Esophagus muscularis mucosa (tissue), 4 donors: ENCODE measurements at regions not wholly inside any gene's neighbourhood (a gene's known extent, or its start where the extent isn't known, plus 50 kb on each side); places are given as distances from the start of the nearest gene placed in this dataset.

Experiments
- EP300 ChIP-seq: sonication (generic); formaldehyde crosslinking; IDR thresholded peaks from one replicate; pipeline ENCODE4 v1.6.1; 2017; ENCODE audit warnings: antibody characterized with exemption
- POLR2A ChIP-seq: fragments of 450-650 bp; IDR thresholded peaks from one replicate; pipeline ENCODE4 v1.6.1; 2017; ENCODE audit warnings: antibody characterized with exemption, moderate library complexity, mild to moderate bottlenecking, low read depth
- POLR2AphosphoS5 ChIP-seq, 2 donors: sonication (generic); formaldehyde crosslinking; IDR thresholded peaks; one replicate each; pipeline ENCODE4 v1.6.1; 2017; ENCODE audit warnings: antibody characterized with exemption in 2 of 2
- TF ChIP-seq, protein P1 (sequence below), 3 experiments: fragments of 200-600 bp in 2 of 3; fragments of 450-650 bp in 1 of 3; sonication (generic) in 2 of 3; IDR thresholded peaks; one replicate each; pipeline ENCODE4 v1.5.1; 2017 to 2019; ENCODE audit warnings: antibody characterized with exemption in 3 of 3, mild to moderate bottlenecking in 2 of 3, moderate library complexity in 1 of 3

DNA sequence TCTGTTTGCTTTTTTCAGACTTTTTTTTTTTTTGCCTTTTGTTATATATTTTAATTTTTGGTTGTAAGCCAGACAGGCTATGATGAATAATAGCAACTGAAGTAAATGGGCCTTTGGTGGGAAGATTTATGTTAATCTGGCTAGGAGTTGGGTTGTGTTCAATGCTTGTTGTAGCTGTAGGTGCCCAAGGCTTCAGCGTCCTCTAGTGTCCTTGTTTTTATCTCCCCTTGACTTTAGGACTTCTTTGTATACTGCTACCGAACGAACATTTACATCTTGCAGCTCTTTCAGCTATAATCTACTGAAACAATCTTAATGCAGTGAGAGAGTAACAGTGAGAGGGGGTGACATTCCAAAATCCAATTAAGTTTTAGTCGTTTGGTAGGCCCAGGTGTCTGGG lies 848.4 kb upstream of the FBXO33 start:
- TF ChIP-seq, protein P1, sequence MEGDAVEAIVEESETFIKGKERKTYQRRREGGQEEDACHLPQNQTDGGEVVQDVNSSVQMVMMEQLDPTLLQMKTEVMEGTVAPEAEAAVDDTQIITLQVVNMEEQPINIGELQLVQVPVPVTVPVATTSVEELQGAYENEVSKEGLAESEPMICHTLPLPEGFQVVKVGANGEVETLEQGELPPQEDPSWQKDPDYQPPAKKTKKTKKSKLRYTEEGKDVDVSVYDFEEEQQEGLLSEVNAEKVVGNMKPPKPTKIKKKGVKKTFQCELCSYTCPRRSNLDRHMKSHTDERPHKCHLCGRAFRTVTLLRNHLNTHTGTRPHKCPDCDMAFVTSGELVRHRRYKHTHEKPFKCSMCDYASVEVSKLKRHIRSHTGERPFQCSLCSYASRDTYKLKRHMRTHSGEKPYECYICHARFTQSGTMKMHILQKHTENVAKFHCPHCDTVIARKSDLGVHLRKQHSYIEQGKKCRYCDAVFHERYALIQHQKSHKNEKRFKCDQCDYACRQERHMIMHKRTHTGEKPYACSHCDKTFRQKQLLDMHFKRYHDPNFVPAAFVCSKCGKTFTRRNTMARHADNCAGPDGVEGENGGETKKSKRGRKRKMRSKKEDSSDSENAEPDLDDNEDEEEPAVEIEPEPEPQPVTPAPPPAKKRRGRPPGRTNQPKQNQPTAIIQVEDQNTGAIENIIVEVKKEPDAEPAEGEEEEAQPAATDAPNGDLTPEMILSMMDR (IDR thresholded peaks at IDR 0.05): no peak
- TF ChIP-seq POLR2A (no peak), EP300 (no peak), POLR2AphosphoS5 (IDR thresholded peaks at IDR 0.05) (no peak)
